ENCODE measurements at regions not wholly inside any gene's neighbourhood (a gene's known extent, or its start where the extent isn't known, plus 50 kb on each side); places are given as distances from the start of the nearest gene placed in this dataset.

- Histone ChIP-seq H3K9me1 (ENCODE audit: control insufficient read depth, extremely low read depth, insufficient read depth, low read length) (no peaks in the 10 kb centered on the region), H3K27me3 (ENCODE audit: control insufficient read depth, extremely low read depth, insufficient read depth, low read length) (no peaks in the 10 kb centered on the region), H3K36me3 (ENCODE audit: control insufficient read depth in 2 of 2, extremely low read depth in 1 of 2, insufficient read depth in 2 of 2, low read length in 2 of 2) (no peaks in the 10 kb centered on the region), H3K9me3 (ENCODE audit: control insufficient read depth, low read depth, low read length) (no peaks in the 10 kb centered on the region), H3K4me2 (ENCODE audit: control insufficient read depth, extremely low read depth, insufficient read depth, low read depth, low read length) (no peak overlapping the region), H3K9ac (ENCODE audit: control insufficient read depth, extremely low read depth, insufficient read depth, low read length) (no peak overlapping the region), H3K4me1 (ENCODE audit: control insufficient read depth, extremely low read depth, insufficient read depth, low read length) (no peaks in the 10 kb centered on the region), H2AFZ (ENCODE audit: control insufficient read depth, low read length) (no peak overlapping the region), H3K79me2 (ENCODE audit: control insufficient read depth, insufficient read depth, low read length) (no peaks in the 10 kb centered on the region), H3K4me3 (ENCODE audit: control insufficient read depth in 2 of 3, extremely low read depth in 1 of 3, insufficient read depth in 2 of 3, low read depth in 1 of 3, low read length in 3 of 3) (no peak overlapping the region), H3K27ac (ENCODE audit: control insufficient read depth, insufficient read depth, low read length) (no peak overlapping the region), H4K20me1 (ENCODE audit: control insufficient read depth, extremely low read depth, insufficient read depth, low read length) (no peaks in the 10 kb centered on the region)
- dilution Hi-C loops (cut with MboI; ENCODE audit: extremely low pct_ligation_motif_present, low sequenced_read_pairs): no loop called here
- no peak for TF ChIP-seq EZH2 (IDR thresholded peaks at IDR 0.05; ENCODE audit: low read length)
- no peak for TF ChIP-seq CTCF (optimal IDR thresholded peaks at IDR 0.05 in 1 of 3, IDR thresholded peaks at IDR 0.05 in 1 of 3, conservative IDR thresholded peaks at IDR 0.05 in 1 of 3; ENCODE audit: extremely low read depth in 1 of 3, insufficient read depth in 2 of 3, low read length in 3 of 3)
- DNase-seq (ENCODE audit: low read depth, low spot score): no peak
- no peak for FAIRE-seq
These were observed 417.4 kb downstream of the TBC1D32 start for GRCh38 chr6:120916844-120917243.

GRCh38 chr6:120913486-120913885, 420.8 kb downstream of the TBC1D32 start:
- no peak for TF ChIP-seq EZH2 (IDR thresholded peaks at IDR 0.05; ENCODE audit: low read length)
- no peak for TF ChIP-seq CTCF (optimal IDR thresholded peaks at IDR 0.05 in 1 of 3, IDR thresholded peaks at IDR 0.05 in 1 of 3, conservative IDR thresholded peaks at IDR 0.05 in 1 of 3; ENCODE audit: extremely low read depth in 1 of 3, insufficient read depth in 2 of 3, low read length in 3 of 3)
- Histone ChIP-seq H3K27ac (ENCODE audit: control insufficient read depth, insufficient read depth, low read length) (no peak overlapping the region), H3K9me1 (ENCODE audit: control insufficient read depth, extremely low read depth, insufficient read depth, low read length) (no peaks in the 10 kb centered on the region), H2AFZ (ENCODE audit: control insufficient read depth, low read length) (no peak overlapping the region), H3K4me3 (ENCODE audit: control insufficient read depth in 2 of 3, extremely low read depth in 1 of 3, insufficient read depth in 2 of 3, low read depth in 1 of 3, low read length in 3 of 3) (no peak overlapping the region), H3K36me3 (ENCODE audit: control insufficient read depth in 2 of 2, extremely low read depth in 1 of 2, insufficient read depth in 2 of 2, low read length in 2 of 2) (no peaks in the 10 kb centered on the region), H4K20me1 (ENCODE audit: control insufficient read depth, extremely low read depth, insufficient read depth, low read length) (no peaks in the 10 kb centered on the region), H3K4me2 (ENCODE audit: control insufficient read depth, extremely low read depth, insufficient read depth, low read depth, low read length) (no peak overlapping the region), H3K9ac (ENCODE audit: control insufficient read depth, extremely low read depth, insufficient read depth, low read length) (no peak overlapping the region), H3K79me2 (ENCODE audit: control insufficient read depth, insufficient read depth, low read length) (no peaks in the 10 kb centered on the region), H3K27me3 (ENCODE audit: control insufficient read depth, extremely low read depth, insufficient read depth, low read length) (no peaks in the 10 kb centered on the region), H3K9me3 (ENCODE audit: control insufficient read depth, low read depth, low read length) (no peaks in the 10 kb centered on the region), H3K4me1 (ENCODE audit: control insufficient read depth, extremely low read depth, insufficient read depth, low read length) (no peaks in the 10 kb centered on the region)
- FAIRE-seq: no peak
- DNase-seq (ENCODE audit: low read depth, low spot score): no peak
- dilution Hi-C loops (cut with MboI; ENCODE audit: extremely low pct_ligation_motif_present, low sequenced_read_pairs): no loop called here

Data from keratinocyte (primary cell).